GM21576 (cell line): ENCODE measurements at regions not wholly inside any gene's neighbourhood (a gene's known extent, or its start where the extent isn't known, plus 50 kb on each side); places are given as distances from the start of the nearest gene placed in this dataset.
"Not testable (repeated sequence)": the region's sequence is repeated elsewhere in the genome, so short reads cannot be mapped to it uniquely, and the experiment has no call there.

Source experiments
- ATAC-seq: cut with Tn5 transposase; IDR thresholded peaks from one replicate; pipeline ENCODE4 v1.9.1; 2021; ENCODE audit warnings: mild to moderate bottlenecking, moderate library complexity; ENCODE audit not compliant: unreplicated experiment

DNA sequence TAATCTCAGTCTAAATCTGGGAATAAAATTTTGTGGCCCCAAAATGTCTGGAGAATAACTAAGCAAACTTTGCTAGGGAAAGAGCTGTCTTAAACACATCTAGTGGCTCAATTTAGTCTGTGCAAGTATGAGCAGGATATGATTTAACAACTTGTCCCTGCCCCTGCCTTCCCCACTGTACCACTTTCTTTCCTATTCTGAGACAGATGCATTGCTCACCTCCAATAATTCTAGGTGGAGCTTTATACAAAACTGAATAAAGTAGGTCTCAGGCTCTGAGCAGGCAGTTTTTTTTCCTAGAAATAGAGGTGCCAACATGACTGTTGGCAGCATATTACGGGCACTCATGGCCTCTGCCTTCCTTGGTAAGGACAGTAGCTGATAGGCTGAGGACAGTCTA, 412.1 kb downstream of the DAD1 start:
- ATAC-seq: no peak

- ATAC-seq: not testable (repeated sequence)
Observed at GRCh38 chr14:22175278-22175558, 413.8 kb downstream of the DAD1 start.

DNA sequence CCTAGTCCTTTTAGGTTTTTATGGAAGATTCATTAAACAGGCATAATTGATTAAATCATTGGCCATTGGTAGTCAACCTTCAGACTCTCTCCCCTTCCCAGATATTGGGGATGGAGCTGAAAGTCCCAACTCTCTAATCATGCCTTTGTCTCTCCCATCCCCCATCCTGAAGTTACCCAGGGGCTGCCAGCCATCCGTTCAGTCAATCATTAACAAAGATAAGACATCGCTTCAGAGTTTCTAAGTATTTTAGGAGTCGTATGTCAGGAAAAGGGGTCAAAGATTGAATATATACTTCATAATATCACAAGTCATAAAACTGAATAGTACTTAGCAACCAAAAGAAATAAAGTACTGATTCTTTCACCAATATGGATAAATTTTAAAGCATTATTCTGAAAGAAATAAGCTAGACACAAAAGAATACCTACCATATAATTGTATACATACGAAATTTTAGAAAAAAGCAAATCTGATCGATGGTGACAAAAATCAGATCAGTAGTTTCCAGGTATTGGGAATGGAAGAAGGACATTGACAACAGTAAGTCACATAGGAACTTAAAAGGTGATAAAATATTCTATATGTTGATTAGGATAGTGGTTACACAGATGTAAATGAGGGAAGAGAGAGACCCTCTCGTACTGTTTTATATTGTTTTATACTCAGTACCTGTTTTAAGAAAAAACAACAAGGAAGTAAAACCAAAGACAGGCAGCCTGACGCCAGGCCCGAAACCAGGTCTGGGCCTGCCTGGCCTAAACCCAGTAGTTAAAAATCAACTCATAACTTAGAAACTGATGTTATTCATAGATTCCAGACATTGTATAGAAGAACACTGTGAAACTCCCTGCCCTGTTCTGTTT, 414.4 kb downstream of the DAD1 start:
- ATAC-seq: no peak

- ATAC-seq: no peak
Observed at GRCh38 chr14:22168092-22168955, 420.7 kb downstream of the DAD1 start.

GRCh38 chr14:22164616-22165015, 424.4 kb downstream of the DAD1 start:
- no peak for ATAC-seq

DNA sequence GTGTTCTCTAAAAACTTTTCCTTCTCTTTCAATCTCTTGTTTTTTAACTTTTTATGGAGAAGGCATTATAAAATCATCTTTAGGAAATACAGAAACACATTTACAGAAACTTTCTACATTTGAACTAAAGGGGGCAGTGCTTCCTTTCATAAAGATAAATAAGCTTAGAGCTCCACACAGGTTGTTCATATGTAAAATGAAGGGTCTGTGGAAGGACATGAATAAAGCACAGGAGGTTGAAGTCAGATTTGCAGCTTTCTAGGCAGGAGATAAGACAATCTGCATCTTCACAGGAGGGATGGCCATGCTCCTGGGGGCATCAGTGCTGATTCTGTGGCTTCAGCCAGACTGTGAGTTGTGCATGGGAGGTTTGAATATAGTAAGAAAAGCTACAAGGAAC, 426.0 kb downstream of the DAD1 start:
- ATAC-seq: no peak

DNA sequence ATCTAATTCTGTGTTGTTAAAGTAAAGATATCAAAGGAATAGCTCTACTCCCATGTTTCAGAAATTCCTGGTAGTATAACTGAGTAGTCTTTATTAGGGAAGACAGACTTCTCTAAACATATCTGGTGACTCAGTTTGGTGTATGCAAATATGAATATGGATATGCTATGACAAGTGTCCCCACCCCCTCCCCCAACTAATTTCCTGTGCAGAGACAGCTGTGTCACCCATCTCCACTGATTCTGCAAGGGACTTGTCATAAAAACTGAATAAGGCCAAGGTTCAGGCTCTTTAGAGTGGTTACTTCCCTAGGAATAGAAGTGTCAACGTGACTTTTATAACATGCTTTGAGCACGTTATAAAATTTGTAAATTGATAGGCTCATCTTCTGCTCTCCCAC, 429.1 kb downstream of the DAD1 start:
- no peak for ATAC-seq

- no peak for ATAC-seq
Observed at GRCh38 chr14:22159099-22159498, 429.9 kb downstream of the DAD1 start.

- no peak for ATAC-seq
Observed at GRCh38 chr14:22158560-22158959, 430.5 kb downstream of the DAD1 start.

- ATAC-seq: no peak
Observed at GRCh38 chr14:22155571-22155970, 433.5 kb downstream of the DAD1 start.

- no peak for ATAC-seq
Observed at GRCh38 chr14:22152903-22153302, 436.1 kb downstream of the DAD1 start.

DNA sequence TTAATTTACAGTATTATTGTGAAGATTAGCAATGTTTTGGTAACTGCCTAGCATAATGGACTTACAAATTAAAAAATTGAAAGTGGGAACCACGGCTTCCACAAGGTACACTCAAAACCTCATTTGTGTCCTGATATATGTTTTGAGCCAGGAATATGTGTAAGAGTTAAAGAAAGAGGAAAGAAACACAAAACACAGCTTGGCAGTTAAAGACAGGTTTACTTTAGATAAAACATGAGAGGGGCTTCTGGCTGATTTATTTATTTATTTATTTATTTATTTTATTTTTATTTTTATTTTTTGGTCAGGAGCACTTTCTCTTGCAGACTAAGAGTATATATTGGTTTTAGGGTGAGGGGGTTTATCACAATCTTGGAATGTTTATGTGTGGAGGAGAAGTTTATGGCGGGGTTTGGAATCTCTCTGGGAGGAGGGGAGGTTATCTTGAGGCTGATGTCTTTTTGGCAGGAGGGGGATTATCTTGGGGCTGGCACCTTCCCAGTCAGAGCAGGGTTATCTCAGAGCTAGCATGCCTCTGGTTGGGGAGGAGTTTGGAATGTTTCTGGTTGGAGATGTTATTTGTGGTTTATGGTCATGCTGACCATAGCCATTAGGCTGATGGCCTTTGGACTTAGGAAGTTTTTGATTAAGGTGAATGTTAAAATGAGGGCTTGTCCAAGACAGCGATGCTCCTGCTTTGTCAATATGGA, 436.7 kb downstream of the DAD1 start:
- no peak for ATAC-seq

DNA sequence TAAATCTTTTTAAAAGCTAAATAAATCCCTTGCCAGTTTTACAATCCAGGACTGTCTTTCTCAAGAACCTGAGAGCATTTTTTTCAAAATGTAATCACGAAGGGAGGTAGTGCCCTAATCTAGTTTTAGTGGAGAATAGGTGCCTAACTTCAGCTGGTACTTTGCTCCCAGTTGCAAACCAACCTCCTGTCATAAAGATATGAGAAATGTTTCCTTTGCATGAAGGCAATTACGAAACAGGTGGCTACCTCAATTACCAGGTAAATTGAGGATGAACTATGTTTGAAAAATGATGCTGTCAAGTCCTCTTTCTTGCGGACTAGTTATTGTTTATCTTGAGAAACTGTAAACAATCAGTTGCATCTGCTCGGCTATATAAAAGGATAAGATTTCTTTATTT, 437.9 kb downstream of the DAD1 start:
- ATAC-seq: no peak

GRCh38 chr14:22149058-22149457, 440.0 kb downstream of the DAD1 start:
- ATAC-seq: no peak

DNA sequence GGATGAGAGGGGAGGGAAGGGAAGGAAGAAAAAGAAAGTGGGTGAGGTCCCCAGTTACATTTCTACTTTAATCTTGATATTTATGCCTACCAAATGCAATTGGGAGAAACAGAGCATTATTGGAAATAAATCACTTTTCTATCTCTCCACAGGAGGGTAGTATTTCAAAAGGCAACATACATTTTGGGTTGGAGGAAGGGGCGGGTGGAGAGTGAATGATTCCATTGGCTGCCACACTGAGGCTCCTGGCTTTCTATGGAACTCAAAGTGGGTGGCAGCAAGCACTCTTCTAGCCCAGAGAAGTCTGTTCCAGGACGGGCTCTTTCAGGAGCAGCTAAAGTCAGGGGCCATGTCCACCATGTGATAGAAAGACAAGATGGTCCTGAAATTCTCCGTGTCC, 441.3 kb downstream of the DAD1 start:
- no peak for ATAC-seq

- ATAC-seq: no peak
Observed at GRCh38 chr14:22143363-22143762, 445.7 kb downstream of the DAD1 start.

DNA sequence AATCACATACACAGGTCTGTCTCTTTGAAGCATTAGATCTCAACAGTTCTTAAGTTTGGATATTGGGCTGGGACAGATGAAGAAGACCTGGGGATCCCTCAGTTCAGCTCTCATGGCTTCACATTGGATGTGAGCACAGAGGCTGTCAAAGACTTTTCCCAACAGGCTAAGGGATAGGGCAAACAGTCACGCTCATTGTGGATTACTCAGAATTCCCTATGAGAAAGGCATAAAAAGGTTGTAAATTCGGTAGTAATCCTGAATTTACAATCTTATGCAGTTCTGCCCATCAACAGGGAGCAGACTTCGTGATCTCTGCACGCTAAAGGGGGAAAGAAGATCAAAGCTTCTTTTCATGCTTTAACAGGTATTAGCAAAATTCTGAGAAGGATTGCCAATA, 448.4 kb downstream of the DAD1 start:
- no peak for ATAC-seq

GRCh38 chr14:22131749-22132476, 457.1 kb downstream of the DAD1 start:
- ATAC-seq: no peak

- ATAC-seq: no peak
Observed at GRCh38 chr14:22124073-22124613, 450.5 kb upstream of the OR4E1 start.

GRCh38 chr14:22122829-22123560, 449.4 kb upstream of the OR4E1 start:
- no peak for ATAC-seq
